Keratinocyte (primary cell): ENCODE measurements at regions not wholly inside any gene's neighbourhood (a gene's known extent, or its start where the extent isn't known, plus 50 kb on each side); places are given as distances from the start of the nearest gene placed in this dataset.

Experiments used
- CTCF ChIP-seq, 3 experiments: IDR thresholded peaks in 1 of 3; conservative IDR thresholded peaks in 1 of 3; optimal IDR thresholded peaks in 1 of 3; 2 replicates in 2 of 3; 3 replicates in 1 of 3; pipeline versions ENCODE3 to v1.5.1; 2011; ENCODE audit warnings: low read length in 3 of 3, mild to moderate bottlenecking in 3 of 3, moderate library complexity in 2 of 3, control low read depth in 1 of 3, inconsistent platforms in 1 of 3; ENCODE audit not compliant: insufficient read depth in 2 of 3; ENCODE audit errors: extremely low read depth in 1 of 3
- EZH2 ChIP-seq: IDR thresholded peaks from one replicate; pipeline ENCODE4 v1.6.1; 2012; ENCODE audit warnings: inconsistent platforms, mild to moderate bottlenecking, low read length, moderate library complexity

- TF ChIP-seq CTCF (optimal IDR thresholded peaks at IDR 0.05 in 1 of 3, IDR thresholded peaks at IDR 0.05 in 1 of 3, conservative IDR thresholded peaks at IDR 0.05 in 1 of 3; ENCODE audit: extremely low read depth in 1 of 3, insufficient read depth in 2 of 3, low read length in 3 of 3) (no peak), EZH2 (no peak)
Observed at GRCh38 chr19:30123119-30123518, 181.1 kb downstream of the URI1 start.
